Stimulated activated naive CD8-positive, alpha-beta T cell treated with anti-CD3 and anti-CD28 coated beads, Interleukin-15, amount 100 ng/mL, for 72 hours (primary cell): ENCODE measurements at regions not wholly inside any gene's neighbourhood (a gene's known extent, or its start where the extent isn't known, plus 50 kb on each side); places are given as distances from the start of the nearest gene placed in this dataset.
"Not testable (repeated sequence)": the region's sequence is repeated elsewhere in the genome, so short reads cannot be mapped to it uniquely, and the experiment has no call there.

Experiments
- ATAC-seq: fragments of 150-1000 bp; cut with Tn5 transposase; 2 replicates; pipeline ENCODE4 v1.10.0; 2021; ENCODE audit warnings: mild to moderate bottlenecking, moderate library complexity
- DNase-seq, 2 donors: peaks; one replicate each; pipeline ENCODE4 v3.0.0; 2021 to 2022
- H3K27ac Mint-ChIP-seq, 2 donors: one replicate each; pipeline ENCODE4 v1.8.0; 2022; ENCODE audit warnings: mild to moderate bottlenecking in 2 of 2, mixed read lengths in 2 of 2, moderate library complexity in 2 of 2
- H3K27me3 Mint-ChIP-seq: one replicate; pipeline ENCODE4 v1.8.0; 2022; ENCODE audit warnings: mixed read lengths
- H3K4me1 Mint-ChIP-seq: one replicate; pipeline ENCODE4 v1.8.0; 2022; ENCODE audit warnings: mild to moderate bottlenecking, mixed read lengths
- H3K4me3 Mint-ChIP-seq, 2 donors: one replicate each; pipeline ENCODE4 v1.8.0; 2022; ENCODE audit warnings: mild to moderate bottlenecking in 2 of 2, mixed read lengths in 2 of 2, moderate library complexity in 1 of 2
- H3K9me3 Mint-ChIP-seq, 2 donors: one replicate each; pipeline ENCODE4 v1.8.0; 2022; ENCODE audit warnings: mixed read lengths in 2 of 2

DNA sequence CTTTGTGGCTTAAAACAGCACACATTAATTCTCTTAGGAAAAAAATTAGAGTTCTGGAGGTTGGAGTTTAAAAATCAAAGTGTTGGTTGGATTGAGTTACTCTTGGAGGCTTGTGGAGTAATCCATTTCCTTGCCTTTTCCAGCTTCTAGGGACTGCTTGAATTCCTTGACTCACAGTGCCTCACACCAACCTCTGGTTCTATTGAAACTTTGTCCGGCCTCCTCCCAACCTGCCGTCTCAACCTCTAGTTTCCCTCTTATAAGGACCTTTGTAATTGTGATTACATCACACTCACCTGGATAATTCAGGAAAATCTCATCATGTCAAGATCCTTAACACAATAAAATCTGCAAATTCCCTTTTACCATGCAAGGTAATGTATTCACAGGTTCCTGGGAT lies 764.2 kb upstream of the CDH18 start:
- not testable (repeated sequence) for H3K4me3 Mint-ChIP-seq, ATAC-seq, H3K27ac Mint-ChIP-seq, H3K9me3 Mint-ChIP-seq, DNase-seq, H3K27me3 Mint-ChIP-seq, H3K4me1 Mint-ChIP-seq

GRCh38 chr5:20735715-20736114 lies 747.7 kb upstream of the CDH18 start:
- not testable (repeated sequence) for H3K4me1 Mint-ChIP-seq, H3K27ac Mint-ChIP-seq, DNase-seq, ATAC-seq, H3K27me3 Mint-ChIP-seq, H3K4me3 Mint-ChIP-seq
- H3K9me3 Mint-ChIP-seq: peaks cover 8 to 12% of the 10 kb centered on the region in 2 donors

DNA sequence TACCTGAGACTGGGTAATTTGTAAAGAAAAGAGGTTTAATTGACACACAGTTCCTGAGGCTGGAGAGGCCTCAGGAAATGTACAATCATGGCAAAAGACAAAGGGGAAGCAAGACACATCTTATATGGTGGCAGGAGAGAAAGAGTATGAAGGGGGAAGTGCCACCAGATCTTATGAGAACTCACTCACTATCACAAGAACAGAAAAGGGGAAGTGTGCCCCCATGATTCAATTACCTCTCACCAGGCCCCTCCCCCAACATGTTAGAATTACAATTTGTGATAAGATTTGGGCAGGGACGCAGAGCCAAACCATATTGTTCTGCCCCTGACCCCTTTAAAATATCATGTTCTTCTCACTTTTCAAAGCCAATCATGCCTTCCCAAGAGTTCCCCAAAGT lies 744.2 kb upstream of the CDH18 start:
- not testable (repeated sequence) for H3K4me1 Mint-ChIP-seq, ATAC-seq, DNase-seq, H3K27me3 Mint-ChIP-seq, H3K27ac Mint-ChIP-seq, H3K9me3 Mint-ChIP-seq, H3K4me3 Mint-ChIP-seq

DNA sequence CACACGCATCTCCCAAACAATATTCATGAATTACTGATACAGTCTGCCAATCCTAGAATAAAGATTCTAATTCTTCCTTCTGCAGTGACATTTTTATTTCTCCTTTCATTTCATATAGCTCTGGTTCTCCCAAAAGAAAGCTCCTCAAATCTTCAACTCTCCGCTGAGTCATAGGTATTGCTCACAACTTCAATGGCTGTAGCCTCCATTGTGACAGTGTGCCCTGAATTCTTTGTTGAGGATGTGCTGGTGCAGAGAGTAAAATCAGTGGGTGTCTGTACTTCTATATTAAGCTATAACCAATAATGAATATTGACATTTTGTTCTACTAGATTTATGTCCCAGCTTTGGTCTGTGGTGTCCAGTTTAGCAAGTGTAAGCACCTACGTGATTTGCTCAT lies 733.3 kb upstream of the CDH18 start:
- not testable (repeated sequence) for H3K4me3 Mint-ChIP-seq

DNA sequence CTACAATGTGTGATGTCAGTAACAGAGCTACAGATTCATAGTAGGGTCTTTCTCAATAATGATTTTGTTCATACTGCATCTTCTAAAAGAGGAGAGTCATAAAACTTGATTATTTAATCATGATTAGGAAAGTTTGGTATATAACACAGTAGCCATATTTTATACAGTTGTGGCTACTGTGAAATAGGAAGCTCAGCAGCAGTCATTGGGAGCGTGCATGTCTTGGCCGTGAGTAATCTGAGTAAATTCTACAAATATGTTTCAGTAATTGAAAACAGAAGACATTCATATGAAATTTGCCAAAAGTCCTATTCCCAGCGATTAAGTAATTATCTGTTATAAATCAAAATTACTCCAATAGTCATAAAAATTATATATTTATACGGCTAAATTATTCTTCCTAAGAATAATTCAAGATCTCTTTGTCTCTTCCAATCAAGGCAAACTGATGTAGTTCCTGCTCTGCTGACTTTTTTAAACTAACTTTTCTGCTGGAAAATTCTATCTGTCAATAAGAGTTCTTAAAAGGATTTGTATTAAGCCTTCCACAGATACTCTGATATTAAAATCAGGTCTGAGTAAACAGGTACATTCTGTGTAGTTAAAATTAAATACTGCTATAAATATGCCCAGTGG lies 723.6 kb upstream of the CDH18 start:
- ATAC-seq, H3K27ac Mint-ChIP-seq, DNase-seq, H3K4me3 Mint-ChIP-seq, H3K4me1 Mint-ChIP-seq, H3K9me3 Mint-ChIP-seq, H3K27me3 Mint-ChIP-seq: not testable (repeated sequence)

More for the DNA sequence above, 733.3 kb upstream of the CDH18 start:
- H3K27ac Mint-ChIP-seq, H3K27me3 Mint-ChIP-seq, DNase-seq, H3K9me3 Mint-ChIP-seq, H3K4me1 Mint-ChIP-seq, ATAC-seq: not testable (repeated sequence)

- not testable (repeated sequence) for H3K4me3 Mint-ChIP-seq, DNase-seq, H3K27me3 Mint-ChIP-seq, H3K27ac Mint-ChIP-seq, H3K9me3 Mint-ChIP-seq, H3K4me1 Mint-ChIP-seq, ATAC-seq
Observed at GRCh38 chr5:20707634-20708033, 719.6 kb upstream of the CDH18 start.

- DNase-seq (no peak), ATAC-seq (no peak)
- Mint-ChIP-seq H3K4me3 (no peak overlapping the region), H3K27me3 (no peaks in the 10 kb centered on the region), H3K9me3 (peaks cover 1 to 3% of the 10 kb centered on the region in 2 donors), H3K27ac (no peak overlapping the region), H3K4me1 (no peaks in the 10 kb centered on the region)
Observed at GRCh38 chr5:20694121-20694520, 706.1 kb upstream of the CDH18 start.

- Mint-ChIP-seq H3K27me3 (no peaks in the 10 kb centered on the region), H3K4me3 (no peak overlapping the region), H3K4me1 (no peaks in the 10 kb centered on the region), H3K9me3 (peaks cover 6 to 9% of the 10 kb centered on the region in 2 donors), H3K27ac (no peak overlapping the region)
- ATAC-seq (no peak), DNase-seq (no peak)
Observed at GRCh38 chr5:20692913-20693312, 704.9 kb upstream of the CDH18 start.

DNA sequence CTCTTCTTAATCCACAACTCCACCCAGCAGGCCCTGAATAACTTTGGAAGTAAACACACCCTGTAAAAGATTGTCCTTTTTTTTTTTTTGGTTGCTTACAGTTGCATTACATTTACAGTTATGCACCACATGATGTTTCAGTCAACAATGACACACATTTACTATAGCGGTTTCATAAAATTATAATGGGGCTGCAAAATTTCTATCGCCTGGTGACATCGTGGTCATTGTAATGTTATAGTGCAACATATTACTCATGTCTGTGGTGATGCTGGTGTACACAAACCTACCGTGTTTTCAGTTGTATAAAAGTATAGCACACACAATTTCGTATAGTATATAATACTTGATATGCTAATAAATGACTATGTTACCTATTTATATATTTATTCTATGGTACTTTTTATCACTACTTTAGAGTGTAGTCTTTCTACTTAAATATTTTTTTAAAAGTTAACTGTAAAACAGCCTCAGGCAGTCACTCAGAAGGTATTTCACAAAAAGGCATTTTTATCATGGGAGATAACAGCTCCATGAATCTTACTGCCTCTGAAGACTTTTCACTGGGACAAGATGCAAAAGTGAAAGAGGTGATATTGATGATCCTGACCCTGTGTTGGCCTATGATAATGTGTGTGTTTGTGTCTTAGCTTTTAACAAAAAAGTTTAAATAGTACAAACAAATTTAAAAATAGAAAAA lies 695.4 kb upstream of the CDH18 start:
- ATAC-seq: no peak
- Mint-ChIP-seq H3K4me3 (no peak overlapping the region), H3K4me1 (no peaks in the 10 kb centered on the region), H3K27ac (no peak overlapping the region), H3K9me3 (peaks cover 0 to 9% of the 10 kb centered on the region in 2 donors), H3K27me3 (no peaks in the 10 kb centered on the region)
- no peak for DNase-seq

DNA sequence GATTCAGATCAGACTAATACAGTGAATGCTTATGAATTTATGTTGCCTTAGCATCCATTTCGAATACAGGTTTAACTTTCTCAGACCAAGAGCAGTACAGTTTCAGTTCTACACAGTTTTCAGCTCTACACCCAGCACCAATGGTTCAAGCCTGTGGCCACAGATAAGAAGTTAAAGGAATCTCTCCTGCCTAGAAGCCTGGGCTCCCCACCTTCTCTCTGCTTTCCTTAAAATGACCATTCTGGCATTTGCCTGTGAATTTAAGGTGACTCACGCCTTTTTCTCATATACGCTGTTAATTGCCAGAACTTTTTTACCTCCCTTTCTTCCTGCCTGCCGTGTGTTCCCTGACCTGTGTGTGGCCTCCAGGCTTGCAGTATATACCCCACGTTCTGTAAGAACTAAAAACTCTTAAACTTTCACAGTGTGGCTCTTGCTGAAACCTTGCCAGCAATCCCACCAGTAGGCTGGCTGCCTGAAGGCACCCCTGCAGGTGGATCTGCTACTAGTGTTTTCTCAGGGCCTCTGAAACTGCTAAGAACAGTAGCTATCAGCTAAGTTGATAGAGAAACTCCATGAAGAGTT lies 692.8 kb upstream of the CDH18 start:
- no peak for DNase-seq
- Mint-ChIP-seq H3K9me3 (peaks cover 0 to 4% of the 10 kb centered on the region in 2 donors), H3K4me1 (no peaks in the 10 kb centered on the region), H3K27me3 (no peaks in the 10 kb centered on the region), H3K27ac (no peak overlapping the region), H3K4me3 (no peak overlapping the region)
- ATAC-seq: no peak

- ATAC-seq (peak; percentile 82), DNase-seq (no peak)
- peak overlapping the region; percentile 88 to 90 for H3K27ac Mint-ChIP-seq
- no peaks in the 10 kb centered on the region for H3K27me3 Mint-ChIP-seq
- peaks cover 5 to 8% of the 10 kb centered on the region in 2 donors for H3K9me3 Mint-ChIP-seq
- no peak overlapping the region for H3K4me3 Mint-ChIP-seq
- no peaks in the 10 kb centered on the region for H3K4me1 Mint-ChIP-seq
Observed at GRCh38 chr5:20678814-20679298, 690.9 kb upstream of the CDH18 start.

- H3K27me3 Mint-ChIP-seq: no peaks in the 10 kb centered on the region
- DNase-seq (no peak), ATAC-seq (no peak)
- H3K4me1 Mint-ChIP-seq: no peaks in the 10 kb centered on the region
- H3K9me3 Mint-ChIP-seq: peaks cover 5 to 8% of the 10 kb centered on the region in 2 donors
- H3K27ac Mint-ChIP-seq: peak overlapping the region in 1 of 2 donors; percentile 52
- H3K4me3 Mint-ChIP-seq: no peak overlapping the region
Observed at GRCh38 chr5:20678386-20678785, 690.4 kb upstream of the CDH18 start.

DNA sequence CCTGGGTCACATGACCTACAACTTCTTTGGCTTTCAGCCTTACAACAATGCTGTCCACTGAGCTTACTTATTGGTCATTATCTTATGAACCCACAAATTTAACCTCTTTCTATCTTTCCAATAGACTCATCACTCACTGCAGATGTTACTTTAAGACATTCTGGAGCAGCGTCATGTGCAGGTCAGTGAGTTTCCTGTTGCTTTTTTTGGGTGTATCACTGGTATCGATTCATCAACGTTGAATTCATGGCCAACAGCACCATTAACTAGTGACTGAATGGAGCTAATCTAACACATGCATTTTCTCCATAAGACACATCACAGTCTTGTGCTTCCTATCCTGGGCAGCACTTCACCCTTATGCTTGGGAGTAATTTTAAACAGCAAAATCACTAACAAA lies 672.6 kb upstream of the CDH18 start:
- Mint-ChIP-seq H3K9me3 (no peaks in the 10 kb centered on the region), H3K4me3 (no peak overlapping the region), H3K27me3 (no peaks in the 10 kb centered on the region), H3K4me1 (no peaks in the 10 kb centered on the region), H3K27ac (no peak overlapping the region)
- DNase-seq (no peak), ATAC-seq (no peak)

DNA sequence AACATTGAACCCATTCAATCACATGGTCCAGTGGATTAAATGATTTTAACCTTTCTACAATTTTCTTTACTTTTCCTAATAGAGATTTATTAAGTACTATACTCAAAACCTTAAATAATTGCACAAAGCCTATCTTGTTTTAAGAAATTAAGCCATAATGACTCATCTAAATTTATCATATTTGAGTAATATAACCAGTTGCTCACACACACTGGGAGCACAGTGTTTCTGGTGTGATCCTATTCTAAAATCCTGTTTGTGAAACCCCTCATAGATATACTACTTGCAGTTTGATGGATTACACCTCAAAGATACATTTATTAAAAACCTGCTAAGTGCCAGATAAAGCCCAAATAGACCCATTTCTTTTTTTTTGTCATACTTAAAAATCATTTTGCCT lies 668.3 kb upstream of the CDH18 start:
- Mint-ChIP-seq H3K27ac (no peak overlapping the region), H3K9me3 (peaks cover 8 to 10% of the 10 kb centered on the region in 2 donors), H3K27me3 (no peaks in the 10 kb centered on the region), H3K4me3 (no peak overlapping the region), H3K4me1 (no peaks in the 10 kb centered on the region)
- DNase-seq (no peak), ATAC-seq (no peak)

DNA sequence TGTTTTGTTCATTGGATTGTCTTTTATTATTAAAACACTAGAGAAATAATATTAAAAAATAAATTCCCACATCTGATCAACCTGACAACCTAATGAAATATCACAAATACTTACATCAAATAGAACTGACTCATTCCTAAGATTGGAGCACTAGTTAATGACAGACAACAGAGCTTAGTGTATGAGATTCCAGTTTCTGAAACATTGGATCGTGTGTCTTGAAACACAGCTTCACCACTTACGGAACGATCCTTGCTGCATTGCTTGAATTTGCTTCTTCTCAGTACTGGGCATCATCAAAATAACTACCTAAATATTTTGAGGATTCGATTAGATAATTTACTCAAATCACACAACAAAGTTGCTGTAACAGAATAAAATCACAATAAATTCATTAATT lies 667.2 kb upstream of the CDH18 start:
- ATAC-seq (no peak), DNase-seq (no peak)
- peaks cover 18 to 20% of the 10 kb centered on the region in 2 donors for H3K9me3 Mint-ChIP-seq
- no peaks in the 10 kb centered on the region for H3K4me1 Mint-ChIP-seq
- no peak overlapping the region for H3K27ac Mint-ChIP-seq
- H3K4me3 Mint-ChIP-seq: no peak overlapping the region
- no peaks in the 10 kb centered on the region for H3K27me3 Mint-ChIP-seq

DNA sequence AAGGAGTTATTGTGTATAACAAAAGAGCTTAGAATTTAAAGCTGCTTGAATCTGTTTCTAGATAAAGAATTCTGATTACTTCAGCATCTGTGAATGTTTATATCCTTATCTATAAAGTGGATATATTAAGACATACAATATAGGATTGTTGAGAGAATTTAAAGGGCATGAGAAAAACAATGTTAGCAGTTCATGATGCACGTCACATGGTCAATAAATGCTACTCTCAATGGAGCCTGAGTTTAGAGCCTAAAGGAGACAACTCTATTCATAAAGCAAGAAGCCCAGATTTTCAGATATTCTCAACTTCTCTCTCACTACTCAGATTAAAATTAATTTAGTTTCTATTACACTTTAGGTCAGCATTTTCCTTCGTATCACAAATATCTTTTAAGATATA lies 666.7 kb upstream of the CDH18 start:
- ATAC-seq (no peak), DNase-seq (no peak)
- H3K27me3 Mint-ChIP-seq: no peaks in the 10 kb centered on the region
- no peaks in the 10 kb centered on the region for H3K4me1 Mint-ChIP-seq
- peaks cover 20 to 23% of the 10 kb centered on the region in 2 donors for H3K9me3 Mint-ChIP-seq
- H3K4me3 Mint-ChIP-seq: no peak overlapping the region
- H3K27ac Mint-ChIP-seq: no peak overlapping the region
